ENCODE measurements at regions not wholly inside any gene's neighbourhood (a gene's known extent, or its start where the extent isn't known, plus 50 kb on each side); places are given as distances from the start of the nearest gene placed in this dataset.

- no peak overlapping the region for H3K27ac ChIP-seq
- no peak for TF ChIP-seq CTCF (conservative IDR thresholded peaks at IDR 0.05)
Observed at GRCh38 chr6:163841733-163842132, 427.2 kb downstream of the QKI start.

GRCh38 chr6:163841326-163841725, 426.8 kb downstream of the QKI start:
- no peak for TF ChIP-seq CTCF (conservative IDR thresholded peaks at IDR 0.05)
- no peak overlapping the region for H3K27ac ChIP-seq

- TF ChIP-seq CTCF (conservative IDR thresholded peaks at IDR 0.05), result no peak
Observed at GRCh38 chr6:163840880-163841279, 426.4 kb downstream of the QKI start.

GRCh38 chr6:163839296-163839695, 424.8 kb downstream of the QKI start:
- no peak for TF ChIP-seq CTCF (conservative IDR thresholded peaks at IDR 0.05)
- H3K27ac ChIP-seq, result no peak overlapping the region

More at GRCh38 chr6:163840880-163841279, 426.4 kb downstream of the QKI start:
- H3K27ac ChIP-seq, result no peak overlapping the region

GRCh38 chr6:163837691-163838431, 423.3 kb downstream of the QKI start:
- TF ChIP-seq CTCF (conservative IDR thresholded peaks at IDR 0.05), result no peak
- H3K27ac ChIP-seq, result no peak overlapping the region

- H3K27ac ChIP-seq, result no peak overlapping the region
- TF ChIP-seq CTCF (conservative IDR thresholded peaks at IDR 0.05), result no peak
Observed at GRCh38 chr6:163836876-163837690, 422.6 kb downstream of the QKI start.

GRCh38 chr6:163835439-163836171, 421.1 kb downstream of the QKI start:
- no peak for TF ChIP-seq CTCF (conservative IDR thresholded peaks at IDR 0.05)
- H3K27ac ChIP-seq, result no peak overlapping the region
